Mesothelial cell of epicardium (in vitro differentiated cells): ENCODE measurements at regions not wholly inside any gene's neighbourhood (a gene's known extent, or its start where the extent isn't known, plus 50 kb on each side); places are given as distances from the start of the nearest gene placed in this dataset.

Experiments
- DNase-seq, 2 experiments: peaks; one replicate each; pipeline ENCODE4 v3.0.0; 2021; ENCODE audit warnings: low spot score in 2 of 2; ENCODE audit not compliant: unreplicated experiment in 2 of 2
- H3K27ac Mint-ChIP-seq: 2 replicates; pipeline ENCODE4 v1.8.0; 2021; ENCODE audit warnings: mixed read lengths
- H3K27me3 Mint-ChIP-seq: 2 replicates; pipeline ENCODE4 v1.8.0; 2021; ENCODE audit warnings: low read depth, mixed read lengths
- H3K36me3 Mint-ChIP-seq: 2 replicates; pipeline ENCODE4 v1.8.0; 2021; ENCODE audit warnings: mixed read lengths
- H3K4me1 Mint-ChIP-seq: 2 replicates; pipeline ENCODE4 v1.8.0; 2021; ENCODE audit warnings: mixed read lengths
- H3K4me3 Mint-ChIP-seq: 2 replicates; pipeline ENCODE4 v1.8.0; 2021; ENCODE audit warnings: mild to moderate bottlenecking, moderate library complexity, mixed read lengths
- H3K9me3 Mint-ChIP-seq: 2 replicates; pipeline ENCODE4 v1.8.0; 2021; ENCODE audit warnings: mixed read lengths
- CTCF ChIP-seq: fragments of 200-600 bp; sonication (generic); IDR thresholded peaks from one replicate; pipeline ENCODE4 v1.5.0; 2021; ENCODE audit warnings: antibody characterized with exemption; ENCODE audit not compliant: unreplicated experiment

GRCh38 chr2:222782201-222782730 lies 78.6 kb upstream of the ACSL3 start:
- no peaks in the 10 kb centered on the region for H3K27me3 Mint-ChIP-seq
- H3K36me3 Mint-ChIP-seq = no peaks in the 10 kb centered on the region
- H3K4me1 Mint-ChIP-seq = peaks cover 10% of the 10 kb centered on the region
- H3K27ac Mint-ChIP-seq = no peak overlapping the region
- no peak for DNase-seq
- no peak for TF ChIP-seq CTCF
- no peak overlapping the region for H3K4me3 Mint-ChIP-seq
- H3K9me3 Mint-ChIP-seq = peaks cover 24% of the 10 kb centered on the region

GRCh38 chr2:222783592-222783991 lies 77.2 kb upstream of the ACSL3 start:
- no peak overlapping the region for H3K27ac Mint-ChIP-seq
- no peak for DNase-seq
- H3K9me3 Mint-ChIP-seq = peaks cover 24% of the 10 kb centered on the region
- peaks cover 14% of the 10 kb centered on the region for H3K4me1 Mint-ChIP-seq
- no peak for TF ChIP-seq CTCF
- H3K27me3 Mint-ChIP-seq = no peaks in the 10 kb centered on the region
- H3K4me3 Mint-ChIP-seq = no peak overlapping the region
- H3K36me3 Mint-ChIP-seq = no peaks in the 10 kb centered on the region

GRCh38 chr2:222790932-222791331 lies 69.9 kb upstream of the ACSL3 start:
- Mint-ChIP-seq H3K4me1 (peaks cover 19% of the 10 kb centered on the region), H3K27me3 (no peaks in the 10 kb centered on the region), H3K36me3 (no peaks in the 10 kb centered on the region), H3K4me3 (no peak overlapping the region), H3K27ac (no peak overlapping the region), H3K9me3 (peaks cover 10% of the 10 kb centered on the region)
- no peak for TF ChIP-seq CTCF
- DNase-seq = no peak

GRCh38 chr2:222792001-222792611 lies 68.7 kb upstream of the ACSL3 start:
- Mint-ChIP-seq H3K36me3 (no peaks in the 10 kb centered on the region), H3K27me3 (no peaks in the 10 kb centered on the region), H3K4me1 (peaks cover 30% of the 10 kb centered on the region), H3K27ac (no peak overlapping the region), H3K4me3 (no peak overlapping the region), H3K9me3 (peaks cover 1% of the 10 kb centered on the region)
- no peak for TF ChIP-seq CTCF
- no peak for DNase-seq

- Mint-ChIP-seq H3K9me3 (no peaks in the 10 kb centered on the region), H3K27me3 (no peaks in the 10 kb centered on the region), H3K4me1 (peaks cover 22% of the 10 kb centered on the region), H3K27ac (no peak overlapping the region), H3K36me3 (no peaks in the 10 kb centered on the region), H3K4me3 (no peak overlapping the region)
- no peak for DNase-seq
- no peak for TF ChIP-seq CTCF
These were observed 66.0 kb upstream of the ACSL3 start for GRCh38 chr2:222794585-222795449.
